CD4-positive, alpha-beta memory T cell (primary cell): ENCODE measurements at regions not wholly inside any gene's neighbourhood (a gene's known extent, or its start where the extent isn't known, plus 50 kb on each side); places are given as distances from the start of the nearest gene placed in this dataset.
"Not testable (repeated sequence)": the region's sequence is repeated elsewhere in the genome, so short reads cannot be mapped to it uniquely, and the experiment has no call there.

Source experiments
- CTCF ChIA-PET: fragments of 350-600 bp; sonication (Branson Sonifier 250); formaldehyde crosslinking; loops from one replicate; lab custom pipeline; 2021; ENCODE audit warnings: inconsistent platforms; ENCODE audit not compliant: partially characterized antibody; lab: Charles Lee
- POLR2A ChIA-PET: fragments of 350-600 bp; sonication (Branson Sonifier 250); formaldehyde crosslinking; loops from one replicate; lab custom pipeline; 2021; ENCODE audit not compliant: partially characterized antibody; lab: Charles Lee
- DNase-seq, 5 donors: peaks; one replicate each; pipeline versions ENCODE4 v3.0.0 to v3.0.0-alpha.2; 2020 to 2022; ENCODE audit warnings: mixed read lengths in 1 of 5
- H3K27ac ChIP-seq: one replicate; pipeline ENCODE4 v1.7.0; 2013; ENCODE audit warnings: low read depth, low read length
- H3K27me3 ChIP-seq: 2 replicates; pipeline ENCODE4 v1.7.0; 2013; ENCODE audit warnings: mild to moderate bottlenecking, low read length, moderate library complexity; ENCODE audit not compliant: insufficient read depth
- H3K36me3 ChIP-seq: 2 replicates; pipeline ENCODE4 v1.7.0; 2013; ENCODE audit warnings: mild to moderate bottlenecking, low read length, moderate library complexity; ENCODE audit not compliant: insufficient read depth
- H3K4me1 ChIP-seq: 2 replicates; pipeline ENCODE4 v1.7.0; 2013; ENCODE audit warnings: mild to moderate bottlenecking, low read length, moderate library complexity; ENCODE audit not compliant: insufficient read depth
- H3K4me3 ChIP-seq, 2 donors: one replicate each; pipeline ENCODE4 v1.7.0; 2013; ENCODE audit warnings: low read length in 2 of 2, mild to moderate bottlenecking in 1 of 2
- H3K9me3 ChIP-seq, 2 donors: one replicate each; pipeline ENCODE4 v1.7.0; 2013; ENCODE audit warnings: low read length in 2 of 2, control low read depth in 1 of 2; ENCODE audit not compliant: control insufficient read depth in 1 of 2
- H3K27ac Mint-ChIP-seq, 7 donors: one replicate each; pipeline ENCODE4 v1.8.0; 2020 to 2021; ENCODE audit warnings: mixed read lengths in 7 of 7, mild to moderate bottlenecking in 6 of 7, inconsistent platforms in 3 of 7, moderate library complexity in 3 of 7
- H3K27me3 Mint-ChIP-seq, 2 donors: one replicate each; pipeline ENCODE4 v1.8.0; 2020 to 2021; ENCODE audit warnings: mixed read lengths in 2 of 2
- H3K36me3 Mint-ChIP-seq, 2 donors: one replicate each; pipeline ENCODE4 v1.8.0; 2020 to 2021; ENCODE audit warnings: mixed read lengths in 2 of 2, inconsistent platforms in 1 of 2, mild to moderate bottlenecking in 1 of 2
- H3K4me1 Mint-ChIP-seq, 4 donors: one replicate each; pipeline ENCODE4 v1.8.0; 2020 to 2021; ENCODE audit warnings: mixed read lengths in 4 of 4, mild to moderate bottlenecking in 1 of 4
- H3K4me3 Mint-ChIP-seq, 8 donors: one replicate each; pipeline ENCODE4 v1.8.0; 2020 to 2021; ENCODE audit warnings: mixed read lengths in 8 of 8, mild to moderate bottlenecking in 7 of 8, moderate library complexity in 6 of 8, inconsistent platforms in 3 of 8
- H3K9me3 Mint-ChIP-seq, 8 donors: one replicate each; pipeline ENCODE4 v1.8.0; 2020 to 2021; ENCODE audit warnings: mixed read lengths in 8 of 8, mild to moderate bottlenecking in 5 of 8, inconsistent platforms in 3 of 8, moderate library complexity in 1 of 8
- intact Hi-C: fragments of 100-400 bp; cut with micrococcal nuclease; formaldehyde crosslinking; loops from one replicate; pipeline ENCODE4 v1.15.1; 2023

DNA sequence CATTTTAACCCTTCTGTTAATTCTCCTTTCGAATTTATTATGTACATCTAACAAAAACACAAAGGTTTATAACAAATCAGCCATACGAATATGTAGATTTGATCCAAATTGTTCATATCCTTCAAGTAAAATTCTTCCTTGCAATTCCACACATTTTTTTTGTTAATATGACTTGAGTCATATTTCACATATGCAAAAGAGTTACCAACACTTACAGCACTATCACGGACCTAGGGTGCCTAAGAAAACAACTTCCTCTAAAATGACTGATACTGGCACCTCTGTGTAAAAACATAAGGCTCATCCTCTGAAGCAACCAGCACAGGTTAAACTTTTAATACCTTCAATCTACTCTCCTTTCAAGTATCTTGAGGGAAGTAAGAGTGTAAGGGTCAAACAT, 451.8 kb downstream of the SEMA3D start:
- no peak for DNase-seq
- Mint-ChIP-seq H3K27ac (no peak overlapping the region), H3K4me1 (no peaks in the 10 kb centered on the region), H3K4me3 (no peak overlapping the region), H3K36me3 (no peaks in the 10 kb centered on the region), H3K9me3 (peaks cover 3 to 37% (median 8%) of the 10 kb centered on the region in 8 donors), H3K27me3 (peaks cover 0 to 2% of the 10 kb centered on the region in 2 donors)
- Histone ChIP-seq H3K27me3 (no peaks in the 10 kb centered on the region), H3K4me1 (no peaks in the 10 kb centered on the region), H3K9me3 (peaks cover 0 to 7% of the 10 kb centered on the region in 2 donors), H3K36me3 (no peaks in the 10 kb centered on the region), H3K27ac (no peak overlapping the region), H3K4me3 (no peak overlapping the region)
- ChIA-PET CTCF (no interaction called here), POLR2A (no interaction called here)
- intact Hi-C loops: no loop called here

DNA sequence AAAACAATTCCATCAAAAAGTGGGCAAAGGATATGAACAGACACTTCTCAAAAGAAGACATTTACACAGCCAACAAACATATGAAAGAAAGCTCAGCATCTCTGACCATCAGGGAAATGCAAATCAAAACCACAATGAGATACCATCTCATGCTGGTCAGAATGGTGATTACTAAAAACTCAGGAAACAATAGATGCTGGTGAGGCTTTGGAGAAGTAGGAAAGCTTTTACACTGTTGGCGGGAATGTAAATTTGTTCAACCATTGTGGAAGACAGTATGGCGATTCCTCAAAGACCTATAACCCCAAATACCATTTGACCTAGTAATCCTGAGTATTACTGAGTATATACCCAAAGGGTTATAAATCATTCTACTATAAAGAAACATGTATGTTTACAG, 452.9 kb downstream of the SEMA3D start:
- H3K27me3 ChIP-seq, H3K27ac ChIP-seq, H3K27me3 Mint-ChIP-seq, DNase-seq, H3K4me3 ChIP-seq, H3K27ac Mint-ChIP-seq, CTCF ChIA-PET, H3K4me1 Mint-ChIP-seq, H3K4me3 Mint-ChIP-seq, H3K4me1 ChIP-seq, H3K9me3 ChIP-seq, intact Hi-C loops, POLR2A ChIA-PET, H3K36me3 Mint-ChIP-seq, H3K36me3 ChIP-seq: not testable (repeated sequence)
- peaks cover 3 to 33% (median 8%) of the 10 kb centered on the region in 8 donors for H3K9me3 Mint-ChIP-seq

DNA sequence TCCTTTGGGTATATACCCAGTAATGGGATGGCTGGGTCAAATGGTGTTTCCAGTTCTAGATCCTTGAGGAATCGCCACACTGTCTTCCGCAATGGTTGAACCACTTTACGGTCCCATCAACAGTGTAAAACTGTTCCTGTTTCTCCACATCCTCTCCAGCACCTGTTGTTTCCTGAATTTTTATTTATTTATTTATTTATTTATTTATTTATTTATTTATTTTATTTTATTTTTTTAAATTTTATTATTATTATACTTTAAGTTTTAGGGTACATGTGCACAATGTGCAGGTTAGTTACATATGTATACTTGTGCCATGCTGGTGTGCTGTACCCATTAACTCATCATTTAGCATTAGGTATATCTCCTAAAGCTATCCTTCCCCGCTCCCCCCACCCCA, 456.0 kb downstream of the SEMA3D start:
- H3K9me3 ChIP-seq, H3K4me1 ChIP-seq, POLR2A ChIA-PET, H3K36me3 ChIP-seq, H3K27ac ChIP-seq, H3K4me1 Mint-ChIP-seq, H3K4me3 Mint-ChIP-seq, H3K4me3 ChIP-seq, H3K36me3 Mint-ChIP-seq, H3K27me3 Mint-ChIP-seq, H3K27me3 ChIP-seq, intact Hi-C loops, CTCF ChIA-PET, H3K27ac Mint-ChIP-seq, DNase-seq: not testable (repeated sequence)
- H3K9me3 Mint-ChIP-seq: peaks cover 3 to 26% (median 12%) of the 10 kb centered on the region in 8 donors

DNA sequence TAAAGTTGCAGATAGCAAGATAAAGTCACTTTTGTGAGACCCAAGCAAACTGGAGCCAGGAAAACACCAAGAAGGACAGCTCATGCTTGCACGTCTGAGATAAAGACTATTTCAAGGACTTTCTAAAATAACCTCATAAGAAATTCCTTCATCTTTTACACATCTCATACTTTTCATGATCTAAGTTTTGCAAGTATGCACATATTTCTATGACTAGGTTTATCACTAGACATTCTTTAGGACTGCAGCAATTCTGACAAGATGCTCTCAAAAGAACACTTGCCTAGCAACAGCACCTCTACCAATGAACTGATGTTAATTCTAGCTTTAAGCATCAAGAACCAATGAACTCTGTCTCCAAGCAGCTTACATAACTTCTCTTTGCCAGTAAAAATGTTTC, 457.6 kb downstream of the SEMA3D start:
- ChIA-PET POLR2A (no interaction called here), CTCF (no interaction called here)
- H3K4me3 ChIP-seq: no peak overlapping the region
- no peak for DNase-seq
- H3K27me3 ChIP-seq: no peaks in the 10 kb centered on the region
- no peaks in the 10 kb centered on the region for H3K36me3 ChIP-seq
- Mint-ChIP-seq H3K36me3 (no peaks in the 10 kb centered on the region), H3K27ac (no peak overlapping the region), H3K9me3 (peaks cover 3 to 25% (median 17%) of the 10 kb centered on the region in 8 donors), H3K4me1 (no peaks in the 10 kb centered on the region), H3K27me3 (peaks cover 0 to 1% of the 10 kb centered on the region in 2 donors), H3K4me3 (no peak overlapping the region)
- H3K9me3 ChIP-seq: peaks cover 0 to 7% of the 10 kb centered on the region in 2 donors
- H3K4me1 ChIP-seq: no peaks in the 10 kb centered on the region
- intact Hi-C loops: no loop called here
- H3K27ac ChIP-seq: no peak overlapping the region

DNA sequence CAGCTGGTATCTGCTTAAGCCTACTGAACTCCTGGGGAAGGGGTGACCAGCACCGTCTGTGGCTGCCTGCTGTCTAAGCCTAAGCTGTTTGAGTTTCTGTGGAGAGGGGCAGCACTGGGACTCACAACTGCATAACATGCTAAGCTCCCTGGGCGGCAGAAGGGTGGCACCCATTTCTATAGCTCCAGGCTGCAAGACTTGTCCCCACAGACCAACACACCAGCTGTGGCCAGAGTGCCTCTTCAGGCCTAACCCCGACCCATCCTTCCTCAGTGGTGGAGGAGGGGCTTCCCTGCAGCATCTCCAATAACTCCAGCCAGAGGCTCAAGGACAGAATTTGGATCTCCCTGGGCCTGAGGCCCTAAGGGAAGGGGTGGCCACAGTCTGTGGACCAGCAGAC, 464.1 kb downstream of the SEMA3D start:
- POLR2A ChIA-PET: no interaction called here

DNA sequence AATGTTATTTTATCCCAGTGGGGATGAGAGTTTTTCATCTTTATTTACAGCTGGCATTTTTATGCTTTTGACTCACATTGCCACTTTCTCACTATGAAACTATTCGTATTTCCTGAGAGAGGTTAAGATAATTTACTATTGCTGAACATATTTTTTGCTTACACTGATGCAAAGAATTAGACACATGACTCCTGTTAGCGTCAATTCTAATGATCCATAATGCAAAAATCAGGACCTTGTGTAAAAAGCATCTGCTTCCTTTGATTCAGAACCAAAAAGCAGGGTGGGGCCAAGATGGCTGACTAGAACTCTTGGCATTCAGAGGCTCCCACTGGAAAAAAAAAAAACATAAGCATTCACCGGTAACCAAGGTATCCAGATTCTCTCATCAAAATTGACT, 464.8 kb downstream of the SEMA3D start:
- H3K4me3 Mint-ChIP-seq: no peak overlapping the region
- H3K4me1 Mint-ChIP-seq: no peaks in the 10 kb centered on the region
- H3K27ac ChIP-seq: no peak overlapping the region
- no peaks in the 10 kb centered on the region for H3K27me3 Mint-ChIP-seq
- no peaks in the 10 kb centered on the region for H3K36me3 Mint-ChIP-seq
- no peaks in the 10 kb centered on the region for H3K36me3 ChIP-seq
- no peak overlapping the region for H3K4me3 ChIP-seq
- H3K9me3 ChIP-seq: no peaks in the 10 kb centered on the region
- no peaks in the 10 kb centered on the region for H3K4me1 ChIP-seq
- peaks cover 2 to 26% (median 11%) of the 10 kb centered on the region in 8 donors for H3K9me3 Mint-ChIP-seq
- H3K27me3 ChIP-seq: no peaks in the 10 kb centered on the region
- ChIA-PET CTCF (no interaction called here), POLR2A (no interaction called here)
- no peak for DNase-seq
- no peak overlapping the region for H3K27ac Mint-ChIP-seq
- intact Hi-C loops: no loop called here

More for the DNA sequence above, 464.1 kb downstream of the SEMA3D start:
- H3K27ac Mint-ChIP-seq: no peak overlapping the region
- H3K36me3 Mint-ChIP-seq: no peaks in the 10 kb centered on the region
- no peak for DNase-seq
- no peaks in the 10 kb centered on the region for H3K4me1 Mint-ChIP-seq
- CTCF ChIA-PET: no interaction called here
- Histone ChIP-seq H3K4me1 (no peaks in the 10 kb centered on the region), H3K4me3 (no peak overlapping the region), H3K9me3 (no peaks in the 10 kb centered on the region), H3K27me3 (no peaks in the 10 kb centered on the region), H3K36me3 (no peaks in the 10 kb centered on the region), H3K27ac (no peak overlapping the region)
- H3K27me3 Mint-ChIP-seq: no peaks in the 10 kb centered on the region
- no peak overlapping the region for H3K4me3 Mint-ChIP-seq
- intact Hi-C loops: no loop called here
- H3K9me3 Mint-ChIP-seq: peaks cover 2 to 26% (median 11%) of the 10 kb centered on the region in 8 donors

DNA sequence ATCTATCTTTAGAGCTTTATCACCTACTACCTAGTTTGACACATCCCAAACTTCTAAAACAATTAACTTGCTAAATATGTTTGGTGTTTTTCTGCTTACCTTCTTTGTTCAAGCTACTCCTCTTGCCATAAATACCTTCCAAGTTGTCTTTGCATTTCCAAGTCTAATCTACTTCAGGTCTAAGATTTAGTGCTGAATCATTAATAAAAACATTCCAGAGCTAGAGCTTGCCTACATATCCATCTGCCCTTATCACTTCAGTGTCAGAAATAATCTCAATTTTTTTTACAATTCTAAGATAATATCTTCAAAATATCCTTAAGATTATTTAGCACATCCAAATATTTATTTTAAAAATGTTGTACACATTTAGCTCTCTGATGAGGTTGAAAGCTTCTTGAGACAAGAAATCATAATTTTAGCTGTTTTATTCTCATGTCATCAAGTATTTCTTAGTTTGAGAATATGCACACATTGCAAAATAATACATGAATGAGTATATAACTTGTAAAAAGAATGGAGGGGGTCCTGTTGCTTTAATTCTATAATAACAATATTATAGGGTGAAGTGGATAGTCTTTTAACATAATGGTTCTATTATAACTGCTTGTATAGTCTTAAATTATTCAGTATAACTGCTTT, 466.3 kb downstream of the SEMA3D start:
- Mint-ChIP-seq H3K9me3 (peaks cover 0 to 22% (median 9%) of the 10 kb centered on the region in 8 donors), H3K27ac (no peak overlapping the region), H3K4me3 (no peak overlapping the region), H3K4me1 (no peaks in the 10 kb centered on the region), H3K36me3 (no peaks in the 10 kb centered on the region), H3K27me3 (no peaks in the 10 kb centered on the region)
- no peak for DNase-seq
- Histone ChIP-seq H3K27ac (no peak overlapping the region), H3K36me3 (no peaks in the 10 kb centered on the region), H3K9me3 (no peaks in the 10 kb centered on the region), H3K4me3 (no peak overlapping the region), H3K27me3 (no peaks in the 10 kb centered on the region), H3K4me1 (no peaks in the 10 kb centered on the region)
- intact Hi-C loops: no loop called here
- ChIA-PET CTCF (no interaction called here), POLR2A (no interaction called here)

DNA sequence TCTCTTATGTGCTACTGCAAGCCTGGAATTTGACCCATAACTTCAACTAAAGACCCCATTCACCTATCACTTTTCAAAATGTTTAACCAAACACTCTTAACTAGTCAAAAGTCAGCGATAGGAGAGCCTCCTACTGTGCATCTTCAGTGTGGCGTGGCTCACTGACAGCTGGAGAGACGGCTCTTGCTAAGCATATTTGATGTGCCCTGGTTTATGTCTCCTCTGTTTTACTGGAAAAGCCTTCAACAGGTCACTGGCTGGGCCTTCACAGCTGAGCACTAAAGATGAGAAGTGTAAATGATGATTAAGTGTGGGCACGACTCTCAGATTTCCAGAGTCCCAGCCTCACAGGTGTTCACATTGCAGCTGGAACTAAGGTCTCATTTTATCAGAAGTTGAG, 472.1 kb downstream of the SEMA3D start:
- Mint-ChIP-seq H3K4me1 (no peaks in the 10 kb centered on the region), H3K27ac (no peak overlapping the region), H3K36me3 (no peaks in the 10 kb centered on the region), H3K4me3 (no peak overlapping the region), H3K9me3 (peaks cover 0 to 7% (median under 1%) of the 10 kb centered on the region in 8 donors), H3K27me3 (no peaks in the 10 kb centered on the region)
- CTCF ChIA-PET: no interaction called here
- H3K27ac ChIP-seq: no peak overlapping the region
- no peaks in the 10 kb centered on the region for H3K36me3 ChIP-seq
- DNase-seq: no peak
- H3K27me3 ChIP-seq: no peaks in the 10 kb centered on the region
- intact Hi-C loops: no loop called here
- no peaks in the 10 kb centered on the region for H3K4me1 ChIP-seq
- POLR2A ChIA-PET: no interaction called here
- H3K9me3 ChIP-seq: no peaks in the 10 kb centered on the region
- no peak overlapping the region for H3K4me3 ChIP-seq
